HG02759 (cell line): ENCODE measurements at regions not wholly inside any gene's neighbourhood (a gene's known extent, or its start where the extent isn't known, plus 50 kb on each side); places are given as distances from the start of the nearest gene placed in this dataset.

Source experiments
- ATAC-seq: cut with Tn5 transposase; IDR thresholded peaks from one replicate; pipeline ENCODE4 v1.9.1; 2021; ENCODE audit warnings: mild to moderate bottlenecking, moderate library complexity; ENCODE audit not compliant: unreplicated experiment

GRCh38 chr2:35033748-35034147 is 1321.8 kb upstream of the CRIM1 start:
- no peak for ATAC-seq

- ATAC-seq = no peak
These were observed 1332.0 kb upstream of the CRIM1 start for GRCh38 chr2:35023545-35023944.

- ATAC-seq = no peak
These were observed 1355.1 kb upstream of the CRIM1 start for GRCh38 chr2:35000453-35000852.

GRCh38 chr2:34998741-34999140 is 1356.8 kb upstream of the CRIM1 start:
- no peak for ATAC-seq

GRCh38 chr2:34997779-34998178 is 1357.8 kb upstream of the CRIM1 start:
- ATAC-seq = no peak

GRCh38 chr2:34995196-34995595 is 1360.4 kb upstream of the CRIM1 start:
- no peak for ATAC-seq

GRCh38 chr2:34991508-34992274 is 1363.9 kb upstream of the CRIM1 start:
- ATAC-seq = no peak

GRCh38 chr2:34985474-34985873 is 1370.1 kb upstream of the CRIM1 start:
- ATAC-seq = no peak

- no peak for ATAC-seq
These were observed 1374.9 kb upstream of the CRIM1 start for GRCh38 chr2:34980689-34981088.

GRCh38 chr2:34979148-34979547 is 1376.4 kb upstream of the CRIM1 start:
- ATAC-seq = no peak

GRCh38 chr2:34961822-34962221 is 1362.7 kb upstream of the FAM98A start:
- no peak for ATAC-seq

- ATAC-seq = no peak
These were observed 1355.7 kb upstream of the FAM98A start for GRCh38 chr2:34954758-34955157.

GRCh38 chr2:34950797-34951196 is 1351.7 kb upstream of the FAM98A start:
- ATAC-seq = no peak

GRCh38 chr2:34949316-34949715 is 1350.2 kb upstream of the FAM98A start:
- ATAC-seq = no peak

GRCh38 chr2:34936089-34936488 is 1337.0 kb upstream of the FAM98A start:
- ATAC-seq = no peak

- ATAC-seq = peak; percentile 91
These were observed 1313.0 kb upstream of the FAM98A start for GRCh38 chr2:34912084-34912483.

- no peak for ATAC-seq
These were observed 1311.0 kb upstream of the FAM98A start for GRCh38 chr2:34909992-34910705.

- no peak for ATAC-seq
These were observed 1308.7 kb upstream of the FAM98A start for GRCh38 chr2:34907812-34908211.

GRCh38 chr2:34901739-34902138 is 1302.6 kb upstream of the FAM98A start:
- no peak for ATAC-seq

GRCh38 chr2:34899079-34899478 is 1300.0 kb upstream of the FAM98A start:
- ATAC-seq = no peak

- ATAC-seq = no peak
These were observed 1293.7 kb upstream of the FAM98A start for GRCh38 chr2:34892766-34893165.

GRCh38 chr2:34892256-34892655 is 1293.2 kb upstream of the FAM98A start:
- ATAC-seq = no peak
